Fibroblast of lung (primary cell): ENCODE measurements at regions not wholly inside any gene's neighbourhood (a gene's known extent, or its start where the extent isn't known, plus 50 kb on each side); places are given as distances from the start of the nearest gene placed in this dataset.

Experiments used
- DNase-seq, 2 donors: peaks; one replicate each; pipeline versions ENCODE4 v3.0.0 to v3.0.0-alpha.2; 2010; ENCODE audit warnings: low read depth in 2 of 2
- H2AFZ ChIP-seq: 2 replicates; pipeline ENCODE4 v1.5.1; 2012; ENCODE audit warnings: low read length, control low read depth, inconsistent platforms
- H3K27ac ChIP-seq: 2 replicates; pipeline ENCODE4 v1.5.1; 2011; ENCODE audit warnings: low read length, control low read depth; ENCODE audit not compliant: insufficient read depth
- H3K27me3 ChIP-seq: 2 replicates; pipeline ENCODE4 v1.5.1; 2011; ENCODE audit warnings: mild to moderate bottlenecking, low read length; ENCODE audit not compliant: control insufficient read depth, insufficient read depth
- H3K36me3 ChIP-seq: 2 replicates; pipeline ENCODE4 v1.5.1; 2011; ENCODE audit warnings: low read length; ENCODE audit not compliant: control insufficient read depth, insufficient read depth
- H3K4me1 ChIP-seq: 2 replicates; pipeline ENCODE4 v1.5.1; 2011; ENCODE audit warnings: low read length; ENCODE audit not compliant: control insufficient read depth, insufficient read depth; ENCODE audit errors: extremely low read depth
- H3K4me2 ChIP-seq: 2 replicates; pipeline ENCODE4 v1.5.1; 2011; ENCODE audit warnings: low read length, control low read depth; ENCODE audit not compliant: insufficient read depth; ENCODE audit errors: extremely low read depth
- H3K4me3 ChIP-seq, 4 experiments: fragments of 200-600 bp in 1 of 4; sonication (generic) in 1 of 4; replicated peaks in 1 of 4; 2 replicates each; pipeline ENCODE4 v1.5.1; 2011 to 2016; ENCODE audit warnings: low read length in 4 of 4, low read depth in 3 of 4, mild to moderate bottlenecking in 3 of 4, control low read depth in 2 of 4, inconsistent platforms in 1 of 4, mixed read lengths in 1 of 4; ENCODE audit not compliant: insufficient read depth in 1 of 4; ENCODE audit errors: control extremely low read depth in 1 of 4
- H3K79me2 ChIP-seq: 2 replicates; pipeline ENCODE4 v1.5.1; 2012; ENCODE audit warnings: mild to moderate bottlenecking, low read length, inconsistent platforms; ENCODE audit not compliant: control insufficient read depth, insufficient read depth
- H3K9ac ChIP-seq: 2 replicates; pipeline ENCODE4 v1.5.1; 2011; ENCODE audit warnings: mild to moderate bottlenecking, low read length, control low read depth; ENCODE audit not compliant: insufficient read depth
- H3K9me3 ChIP-seq: 2 replicates; pipeline ENCODE4 v1.5.1; 2012; ENCODE audit warnings: low read depth, low read length; ENCODE audit not compliant: control insufficient read depth, insufficient read depth
- H4K20me1 ChIP-seq: 2 replicates; pipeline ENCODE4 v1.5.1; 2011; ENCODE audit warnings: low read length; ENCODE audit not compliant: control insufficient read depth, insufficient read depth; ENCODE audit errors: extremely low read depth
- EZH2 ChIP-seq: IDR thresholded peaks from 2 replicates; pipeline ENCODE4 v1.5.1; 2012; ENCODE audit warnings: low read length, control low read depth, mild to moderate bottlenecking; ENCODE audit errors: missing control alignments
- TF ChIP-seq, protein P1 (sequence below), 2 donors: IDR thresholded peaks in 1 of 2; conservative IDR thresholded peaks in 1 of 2; 1 replicate in 1 of 2; 2 replicates in 1 of 2; pipeline ENCODE4 v1.5.1; 2011 to 2012; ENCODE audit warnings: low read length in 2 of 2, control low read depth in 1 of 2, inconsistent platforms in 1 of 2, low read depth in 1 of 2, mild to moderate bottlenecking in 1 of 2

DNA sequence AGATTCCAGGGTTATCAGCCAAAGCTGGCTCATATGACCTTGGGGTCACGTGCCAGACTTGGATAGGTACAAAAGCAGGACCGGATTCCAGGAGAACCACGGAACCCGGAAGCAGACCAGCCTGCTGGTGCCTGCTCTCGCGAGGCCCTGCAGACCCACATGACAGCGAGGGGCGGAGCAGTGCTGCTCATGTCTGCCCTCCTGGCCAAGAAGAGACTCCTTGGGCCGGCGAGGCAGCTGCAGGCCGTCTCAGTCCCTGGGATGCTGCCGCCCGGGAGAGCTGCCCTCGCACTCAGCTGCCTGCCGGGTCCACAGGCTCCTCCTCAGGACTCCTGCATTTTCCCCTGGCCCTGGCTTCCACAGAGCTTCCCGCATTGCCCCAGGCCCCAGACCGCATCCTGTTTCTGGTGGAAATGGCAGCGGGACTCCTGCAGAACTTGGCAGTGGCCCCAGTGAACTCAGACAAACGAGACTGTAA lies 739.5 kb downstream of the SOCS6 start:
- H3K9me3 ChIP-seq: no peaks in the 10 kb centered on the region
- H3K4me1 ChIP-seq: no peaks in the 10 kb centered on the region
- H3K4me2 ChIP-seq: no peak overlapping the region
- no peaks in the 10 kb centered on the region for H3K27me3 ChIP-seq
- no peak for DNase-seq
- TF ChIP-seq EZH2: no peak
- TF ChIP-seq, protein P1, sequence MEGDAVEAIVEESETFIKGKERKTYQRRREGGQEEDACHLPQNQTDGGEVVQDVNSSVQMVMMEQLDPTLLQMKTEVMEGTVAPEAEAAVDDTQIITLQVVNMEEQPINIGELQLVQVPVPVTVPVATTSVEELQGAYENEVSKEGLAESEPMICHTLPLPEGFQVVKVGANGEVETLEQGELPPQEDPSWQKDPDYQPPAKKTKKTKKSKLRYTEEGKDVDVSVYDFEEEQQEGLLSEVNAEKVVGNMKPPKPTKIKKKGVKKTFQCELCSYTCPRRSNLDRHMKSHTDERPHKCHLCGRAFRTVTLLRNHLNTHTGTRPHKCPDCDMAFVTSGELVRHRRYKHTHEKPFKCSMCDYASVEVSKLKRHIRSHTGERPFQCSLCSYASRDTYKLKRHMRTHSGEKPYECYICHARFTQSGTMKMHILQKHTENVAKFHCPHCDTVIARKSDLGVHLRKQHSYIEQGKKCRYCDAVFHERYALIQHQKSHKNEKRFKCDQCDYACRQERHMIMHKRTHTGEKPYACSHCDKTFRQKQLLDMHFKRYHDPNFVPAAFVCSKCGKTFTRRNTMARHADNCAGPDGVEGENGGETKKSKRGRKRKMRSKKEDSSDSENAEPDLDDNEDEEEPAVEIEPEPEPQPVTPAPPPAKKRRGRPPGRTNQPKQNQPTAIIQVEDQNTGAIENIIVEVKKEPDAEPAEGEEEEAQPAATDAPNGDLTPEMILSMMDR (conservative IDR thresholded peaks at IDR 0.05 in 1 of 2, IDR thresholded peaks at IDR 0.05 in 1 of 2; ENCODE audit: low read depth in 1 of 2, low read length in 2 of 2): no peak
- H2AFZ ChIP-seq: no peak overlapping the region
- H4K20me1 ChIP-seq: no peaks in the 10 kb centered on the region
- no peak overlapping the region for H3K9ac ChIP-seq
- H3K36me3 ChIP-seq: no peaks in the 10 kb centered on the region
- no peak overlapping the region for H3K4me3 ChIP-seq
- H3K79me2 ChIP-seq: no peaks in the 10 kb centered on the region
- no peak overlapping the region for H3K27ac ChIP-seq

DNA sequence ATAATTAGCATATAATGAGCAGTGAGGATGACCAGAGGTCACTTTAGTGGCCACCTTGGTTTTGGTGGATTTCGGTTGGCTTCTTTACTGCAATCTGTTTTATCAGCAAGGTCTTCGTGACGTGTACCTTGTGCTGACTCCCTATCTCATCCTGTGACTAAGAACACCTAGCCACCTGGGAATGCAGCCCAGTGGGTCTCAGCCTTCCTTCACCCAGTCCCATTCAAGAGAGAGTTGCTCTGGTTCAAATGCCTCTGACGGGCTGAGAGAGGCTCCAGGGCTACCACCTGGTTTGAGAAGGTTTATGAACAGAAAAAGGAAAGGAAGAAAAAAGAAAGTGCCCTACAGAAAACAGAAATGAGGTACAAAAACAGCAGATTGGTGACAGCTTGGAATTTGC lies 738.7 kb downstream of the SOCS6 start:
- Histone ChIP-seq H3K9me3 (no peaks in the 10 kb centered on the region), H3K4me1 (no peaks in the 10 kb centered on the region), H3K27ac (no peak overlapping the region), H3K9ac (no peak overlapping the region), H2AFZ (no peak overlapping the region), H4K20me1 (no peaks in the 10 kb centered on the region), H3K36me3 (no peaks in the 10 kb centered on the region), H3K4me3 (no peak overlapping the region), H3K4me2 (no peak overlapping the region), H3K79me2 (no peaks in the 10 kb centered on the region), H3K27me3 (no peaks in the 10 kb centered on the region)
- TF ChIP-seq, protein P1 (conservative IDR thresholded peaks at IDR 0.05 in 1 of 2, IDR thresholded peaks at IDR 0.05 in 1 of 2; ENCODE audit: low read depth in 1 of 2, low read length in 2 of 2): no peak
- TF ChIP-seq EZH2: no peak
- no peak for DNase-seq

DNA sequence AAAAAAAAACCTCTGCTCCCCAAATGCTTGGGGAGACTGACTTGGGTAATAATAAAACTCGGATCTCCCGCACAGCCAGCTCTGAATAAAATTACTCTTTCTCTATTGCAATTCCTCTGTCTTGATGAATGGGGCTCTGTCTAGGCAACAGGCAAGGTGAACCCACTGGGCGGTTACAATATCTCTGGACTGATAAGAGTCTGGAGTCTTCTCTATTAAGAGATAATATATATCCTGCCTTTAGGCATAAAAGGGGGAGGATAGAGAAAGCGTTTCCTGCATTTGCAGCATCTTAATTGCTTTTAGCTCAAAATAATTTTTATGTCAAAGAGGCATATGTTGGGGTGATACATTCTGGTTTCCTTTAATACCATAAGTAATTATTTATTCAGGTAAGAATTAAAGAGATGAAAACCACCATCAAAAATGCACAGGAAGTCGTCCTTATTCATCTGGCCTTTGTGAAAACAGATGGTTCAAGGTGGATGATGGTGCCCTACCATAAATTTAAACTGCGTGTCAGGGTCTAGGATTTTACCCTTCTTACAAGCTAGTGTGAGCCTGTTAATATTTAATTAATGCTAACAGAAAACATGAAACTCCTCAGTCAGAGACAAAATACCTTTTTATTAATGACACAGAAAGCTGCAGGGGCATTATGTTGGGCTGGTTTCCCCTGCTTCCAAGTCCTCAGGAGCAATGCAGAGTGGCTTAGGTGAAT lies 736.8 kb downstream of the SOCS6 start:
- no peaks in the 10 kb centered on the region for H3K79me2 ChIP-seq
- H3K36me3 ChIP-seq: no peaks in the 10 kb centered on the region
- no peak overlapping the region for H3K9ac ChIP-seq
- H2AFZ ChIP-seq: no peak overlapping the region
- H3K27me3 ChIP-seq: no peaks in the 10 kb centered on the region
- no peak overlapping the region for H3K27ac ChIP-seq
- TF ChIP-seq, protein P1 (conservative IDR thresholded peaks at IDR 0.05 in 1 of 2, IDR thresholded peaks at IDR 0.05 in 1 of 2; ENCODE audit: low read depth in 1 of 2, low read length in 2 of 2): no peak
- no peak for TF ChIP-seq EZH2
- no peak for DNase-seq
- H3K4me2 ChIP-seq: no peak overlapping the region
- no peaks in the 10 kb centered on the region for H4K20me1 ChIP-seq
- H3K4me3 ChIP-seq: no peak overlapping the region
- no peaks in the 10 kb centered on the region for H3K9me3 ChIP-seq
- H3K4me1 ChIP-seq: no peaks in the 10 kb centered on the region
